ENCODE measurements at regions not wholly inside any gene's neighbourhood (a gene's known extent, or its start where the extent isn't known, plus 50 kb on each side); places are given as distances from the start of the nearest gene placed in this dataset.
A peak's percentile ranks its signal among the peaks of the same experiment; 100 is the strongest.
"Not testable (repeated sequence)": the region's sequence is repeated elsewhere in the genome, so short reads cannot be mapped to it uniquely, and the experiment has no call there.

GRCh38 chr5:96189028-96189826, 227.6 kb upstream of the ELL2 start:
- WGBS, 2 donors, result 98 to 100% methylated on average over 2 of the region's 2 CpGs
- no peak for TF ChIP-seq CTCF (IDR thresholded peaks at IDR 0.05)
- FAIRE-seq (no peak), ATAC-seq (no peak), DNase-seq (no peak)
- H3K4me1 ChIP-seq, result no peaks in the 10 kb centered on the region
- no peaks in the 10 kb centered on the region for H3K9me3 ChIP-seq
- no peaks in the 10 kb centered on the region for H3K36me3 ChIP-seq
- intact Hi-C loops (cut with DNase I), result no loop called here
- no peak overlapping the region for H3K27ac ChIP-seq
- no peak overlapping the region for H3K4me3 ChIP-seq
- no peaks in the 10 kb centered on the region for H3K27me3 ChIP-seq

DNA sequence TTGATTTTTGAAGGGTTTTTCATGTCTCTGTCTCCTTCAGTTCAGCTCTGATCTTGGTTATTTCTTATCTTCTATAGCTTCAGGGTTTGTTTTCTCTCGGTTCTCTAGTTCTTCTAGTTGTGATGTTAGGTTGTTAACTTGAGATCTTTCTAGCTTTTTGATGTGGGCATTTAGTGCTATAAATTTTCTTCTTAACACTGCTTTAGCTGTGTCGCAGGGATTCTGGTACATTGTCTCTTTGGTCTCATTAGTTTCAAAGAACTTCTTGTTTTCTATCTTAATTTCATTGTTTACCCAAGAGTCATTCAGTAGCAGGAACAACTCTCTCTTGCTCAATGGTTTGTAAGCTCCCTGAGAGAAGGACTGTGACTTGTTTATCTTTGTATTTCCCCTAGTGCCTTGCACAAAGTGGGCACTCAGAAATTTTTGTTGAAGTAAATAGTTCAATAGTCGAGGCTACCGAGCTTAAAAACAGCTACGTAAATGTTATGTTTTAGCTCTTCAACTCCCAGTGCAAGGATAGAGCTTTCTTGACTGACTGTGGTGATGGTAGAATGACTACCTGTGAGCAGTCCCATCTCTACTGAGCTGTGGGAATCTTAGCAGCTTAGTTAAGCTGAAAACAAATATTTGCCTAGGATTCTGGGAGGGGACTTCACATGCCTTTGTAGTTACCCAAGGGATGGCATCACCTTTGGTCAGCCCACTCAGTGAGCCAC, 225.8 kb upstream of the ELL2 start:
- no peaks in the 10 kb centered on the region for H3K9me3 ChIP-seq
- no peak overlapping the region for H3K27ac ChIP-seq
- no peaks in the 10 kb centered on the region for H3K36me3 ChIP-seq
- no peaks in the 10 kb centered on the region for H3K4me1 ChIP-seq
- ATAC-seq (peak in 2 of 4 donors; percentile 53 to 67), DNase-seq (no peak), FAIRE-seq (no peak)
- intact Hi-C loops (cut with DNase I), result no loop called here
- H3K4me3 ChIP-seq, result no peak overlapping the region
- no peaks in the 10 kb centered on the region for H3K27me3 ChIP-seq
- WGBS, 2 donors, result 72 to 74% methylated on average over 5 of the region's 5 CpGs
- TF ChIP-seq CTCF (IDR thresholded peaks at IDR 0.05), result no peak

DNA sequence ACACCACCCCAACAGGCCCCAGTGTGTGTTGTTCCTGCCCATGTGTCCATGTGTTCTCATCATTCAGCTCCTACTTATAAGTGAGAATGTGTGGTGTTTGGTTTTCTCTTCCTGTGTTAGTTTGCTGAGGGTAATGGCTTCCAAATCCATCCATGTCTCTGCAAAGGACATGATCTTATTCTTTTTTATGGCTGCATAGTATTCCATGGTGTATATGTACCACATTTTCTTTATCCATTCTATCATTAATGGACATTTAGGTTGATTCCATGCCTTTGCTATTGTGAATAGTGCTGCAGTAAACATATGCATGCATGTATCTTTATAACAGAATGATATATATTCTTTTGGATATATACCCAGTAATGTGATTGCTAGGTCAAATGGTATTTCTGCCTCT, 222.9 kb upstream of the ELL2 start:
- H3K27ac ChIP-seq; H3K4me3 ChIP-seq; intact Hi-C loops (cut with DNase I); H3K9me3 ChIP-seq; H3K27me3 ChIP-seq; ATAC-seq; H3K36me3 ChIP-seq; FAIRE-seq; DNase-seq; H3K4me1 ChIP-seq: not testable (repeated sequence)

GRCh38 chr5:96180684-96181435, 219.2 kb upstream of the ELL2 start:
- no peaks in the 10 kb centered on the region for H3K27me3 ChIP-seq
- intact Hi-C loops (cut with DNase I), result no loop called here
- H3K9me3 ChIP-seq, result no peaks in the 10 kb centered on the region
- 72 to 73% methylated on average over 2 of the region's 2 CpGs for WGBS, 2 donors
- TF ChIP-seq CTCF (IDR thresholded peaks at IDR 0.05), result no peak
- H3K4me3 ChIP-seq, result no peak overlapping the region
- ATAC-seq, result no peak
- no peaks in the 10 kb centered on the region for H3K36me3 ChIP-seq
- no peak for FAIRE-seq
- DNase-seq, result no peak
- H3K27ac ChIP-seq, result no peak overlapping the region
- H3K4me1 ChIP-seq, result peaks cover 8 to 14% (median 12%) of the 10 kb centered on the region in 3 donors

DNA sequence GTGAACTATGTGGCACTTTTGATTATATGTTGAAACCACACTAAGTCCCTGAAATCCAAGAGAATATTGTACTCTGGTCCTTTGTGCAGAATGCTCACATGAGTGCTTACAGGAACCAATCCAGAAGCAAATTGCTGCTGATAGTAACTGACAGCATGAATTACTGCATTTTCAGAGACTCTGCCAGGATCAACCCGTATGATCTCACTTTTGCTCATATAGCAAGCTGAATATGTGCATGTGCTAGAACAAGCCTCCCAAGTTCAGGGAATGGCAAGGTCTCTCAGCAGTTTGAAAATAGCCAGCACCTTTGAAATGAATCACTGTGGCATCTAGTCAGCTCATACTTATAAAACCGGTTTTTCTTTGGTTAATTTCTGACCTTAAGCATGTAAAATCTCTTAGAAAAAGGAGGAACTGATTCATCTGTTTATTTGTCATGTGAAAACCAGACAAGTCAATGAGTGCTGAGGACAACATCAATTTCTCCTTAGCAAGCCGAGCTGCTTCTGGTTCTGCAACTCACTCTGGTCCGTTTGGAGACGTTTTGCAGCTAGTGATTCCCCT, 215.7 kb upstream of the ELL2 start:
- FAIRE-seq, result no peak
- peak in 2 of 6 donors; percentile 18 to 46 for DNase-seq
- H3K9me3 ChIP-seq, result no peaks in the 10 kb centered on the region
- H3K4me3 ChIP-seq, result no peak overlapping the region
- ATAC-seq, result peak; percentile 73 to 89 (median 86)
- 20 to 22% methylated on average over 5 of the region's 5 CpGs for WGBS, 2 donors
- no peaks in the 10 kb centered on the region for H3K36me3 ChIP-seq
- intact Hi-C loops (cut with DNase I), result no loop called here
- H3K27ac ChIP-seq, result peak overlapping the region in 3 of 4 donors; percentile 31 to 52 (median 51)
- TF ChIP-seq CTCF (IDR thresholded peaks at IDR 0.05), result no peak
- H3K4me1 ChIP-seq, result peaks cover 8 to 14% (median 12%) of the 10 kb centered on the region in 3 donors
- no peaks in the 10 kb centered on the region for H3K27me3 ChIP-seq

Measured in pancreas (tissue), 10 donors.